ENCODE measurements at regions not wholly inside any gene's neighbourhood (a gene's known extent, or its start where the extent isn't known, plus 50 kb on each side); places are given as distances from the start of the nearest gene placed in this dataset.

- Histone ChIP-seq H3K27ac (ENCODE audit: extremely low read depth, low read depth, low read length) (no peak overlapping the region), H3K4me1 (replicated peaks in 1 of 2; ENCODE audit: control insufficient read depth in 2 of 2, insufficient read depth in 2 of 2, low read length in 2 of 2) (no peaks in the 10 kb centered on the region), H3K36me3 (ENCODE audit: control insufficient read depth, insufficient read depth, low read length) (no peaks in the 10 kb centered on the region), H4K20me1 (replicated peaks; ENCODE audit: control insufficient read depth, insufficient read depth, low read length) (no peaks in the 10 kb centered on the region), H3K79me2 (ENCODE audit: control insufficient read depth, insufficient read depth, low read length) (no peaks in the 10 kb centered on the region), H3K4me3 (no peak overlapping the region), H3K9me3 (replicated peaks; ENCODE audit: control insufficient read depth, insufficient read depth, low read depth, low read length) (0 out of 2 replicates have a peak, but pooled peaks cover 2% of the 10 kb centered on the region), H3K9me1 (ENCODE audit: control insufficient read depth, insufficient read depth, low read length) (no peaks in the 10 kb centered on the region), H3K9ac (ENCODE audit: insufficient read depth in 1 of 2, low read depth in 2 of 2, low read length in 2 of 2) (no peak overlapping the region), H2AFZ (ENCODE audit: low read depth, low read length) (no peak overlapping the region), H3K27me3 (ENCODE audit: control insufficient read depth in 2 of 2, insufficient read depth in 2 of 2, low read length in 2 of 2) (no peaks in the 10 kb centered on the region), H3K4me2 (ENCODE audit: insufficient read depth, low read length) (no peak overlapping the region)
- FAIRE-seq (no peak), ATAC-seq (no peak), DNase-seq (ENCODE audit: extremely low read depth in 1 of 4, low spot score in 3 of 4) (no peak)
- intact Hi-C loops (cut with micrococcal nuclease) (no loop called here), in situ Hi-C loops (cut with MboI) (no loop called here)
- WGBS (ENCODE audit: insufficient coverage, low coverage, missing lambda C conversion rate), result 2% methylated on average over 4 of the region's 4 CpGs
- no TSS peak for BruUV-seq (replicated peaks)
- TF ChIP-seq ZNF609 (CRISPR knock-in tag; IDR thresholded peaks at IDR 0.05; ENCODE audit: borderline replicate concordance) (no peak), HNRNPK (IDR thresholded peaks at IDR 0.05; ENCODE audit: low read depth, low read length, poor library complexity, severe bottlenecking) (no peak), ZNF551 (CRISPR knock-in tag; IDR thresholded peaks at IDR 0.05) (no peak), ZNF174 (CRISPR knock-in tag; IDR thresholded peaks at IDR 0.05) (no peak), FOXJ2 (tag; IDR thresholded peaks at IDR 0.05) (no peak), SAFB (IDR thresholded peaks at IDR 0.05; ENCODE audit: borderline replicate concordance, low read depth, low read length) (no peak), SUPT5H (IDR thresholded peaks at IDR 0.05) (no peak), ZNF175 (CRISPR knock-in tag; IDR thresholded peaks at IDR 0.05; ENCODE audit: low read depth) (no peak)
- POLR2A ChIA-PET, result no interaction called here
- CTCF ChIA-PET (ENCODE audit: low intra/inter-chr PET ratio), result no interaction called here
These were observed 168.0 kb downstream of the CYYR1 start for GRCh38 chr21:26405071-26405470.
